COLO829 (cell line): ENCODE measurements at regions not wholly inside any gene's neighbourhood (a gene's known extent, or its start where the extent isn't known, plus 50 kb on each side); places are given as distances from the start of the nearest gene placed in this dataset.

Experiments used
- DNase-seq: peaks from one replicate; pipeline ENCODE4 v3.0.0; 2012; ENCODE audit warnings: low spot score

DNA sequence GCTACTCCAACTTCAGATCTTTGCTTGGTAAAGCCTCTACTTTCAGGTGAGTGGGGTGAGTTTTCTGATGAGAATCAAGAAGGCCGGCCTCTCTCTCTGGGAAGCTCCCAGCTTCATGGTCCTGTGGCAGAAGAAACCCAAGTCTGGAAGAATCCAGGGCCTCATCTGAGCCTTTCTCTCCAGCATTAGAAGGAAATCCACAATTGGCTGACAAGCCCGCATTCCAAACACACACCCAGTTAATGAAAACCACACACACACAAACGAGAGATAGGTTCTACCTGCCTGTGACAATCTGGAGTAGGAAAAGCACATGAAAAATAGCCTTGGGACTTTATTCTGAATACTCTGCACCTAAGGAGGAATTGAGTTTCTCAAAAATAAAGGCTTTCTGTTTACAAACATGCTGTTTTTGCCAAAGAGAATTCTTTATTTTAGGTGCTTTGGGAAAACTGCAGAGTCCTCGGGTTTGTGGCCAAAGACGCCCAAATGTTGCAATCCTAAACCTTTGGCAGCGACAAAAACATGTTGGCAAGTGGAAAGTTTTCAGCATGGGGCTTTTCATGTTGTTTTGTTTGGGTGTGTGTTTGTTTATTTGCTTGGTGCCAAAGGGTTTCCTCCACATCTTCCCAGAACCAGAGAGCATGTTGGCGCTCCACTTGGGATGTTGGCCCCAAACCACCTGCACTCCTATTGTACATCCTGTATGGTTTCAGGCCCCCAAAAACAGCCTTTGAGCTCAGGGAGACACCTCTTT is 216.2 kb downstream of the SETD4 start:
- DNase-seq: no peak

DNA sequence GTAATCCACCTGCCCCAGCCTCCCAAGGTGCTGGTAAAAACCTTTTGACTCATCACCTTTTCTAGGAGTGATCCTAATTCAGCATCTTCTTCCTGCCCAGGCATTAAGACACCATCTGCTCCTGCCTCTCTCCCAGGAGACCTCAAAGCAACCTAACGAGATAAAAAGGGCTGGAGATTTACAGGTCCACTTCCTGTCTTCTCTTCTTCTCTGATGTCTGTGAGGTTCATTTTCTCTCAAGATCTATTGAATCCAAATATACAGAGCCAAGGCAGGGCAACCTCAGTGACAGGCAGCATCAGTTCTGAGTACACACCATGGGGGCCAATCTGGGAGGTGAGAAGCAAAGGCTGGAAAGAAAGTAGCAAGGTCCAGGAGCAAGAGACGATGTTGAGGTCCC is 219.4 kb downstream of the SETD4 start:
- DNase-seq: no peak

DNA sequence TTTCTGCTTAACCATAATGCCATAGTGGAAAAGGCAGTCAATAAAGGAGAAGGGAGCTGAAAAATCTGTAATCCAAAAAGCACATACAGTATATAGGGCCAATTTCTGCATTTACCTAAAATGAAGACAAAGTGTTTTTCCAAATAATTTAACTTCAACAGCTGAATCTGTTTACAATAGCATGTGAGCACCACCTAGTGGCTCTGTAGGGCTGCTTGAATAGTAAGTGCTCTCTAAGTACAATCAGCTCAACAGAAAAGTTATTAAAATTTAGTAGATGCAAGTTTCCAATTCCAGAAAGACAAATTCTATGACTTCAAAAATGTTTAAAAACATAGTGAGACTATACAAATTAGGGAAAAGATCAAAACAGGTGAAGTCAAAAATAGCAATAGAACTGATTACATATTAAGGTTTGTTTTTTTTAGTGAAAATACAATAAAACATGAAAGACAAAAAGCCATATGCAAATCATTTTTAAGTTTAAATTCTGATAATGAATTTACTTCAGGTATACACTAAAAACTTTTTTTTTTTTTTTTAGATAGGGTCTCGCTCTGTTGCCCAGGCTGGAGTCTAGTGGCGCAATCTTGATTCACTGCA is 220.0 kb downstream of the SETD4 start:
- DNase-seq: peak; percentile 49

DNA sequence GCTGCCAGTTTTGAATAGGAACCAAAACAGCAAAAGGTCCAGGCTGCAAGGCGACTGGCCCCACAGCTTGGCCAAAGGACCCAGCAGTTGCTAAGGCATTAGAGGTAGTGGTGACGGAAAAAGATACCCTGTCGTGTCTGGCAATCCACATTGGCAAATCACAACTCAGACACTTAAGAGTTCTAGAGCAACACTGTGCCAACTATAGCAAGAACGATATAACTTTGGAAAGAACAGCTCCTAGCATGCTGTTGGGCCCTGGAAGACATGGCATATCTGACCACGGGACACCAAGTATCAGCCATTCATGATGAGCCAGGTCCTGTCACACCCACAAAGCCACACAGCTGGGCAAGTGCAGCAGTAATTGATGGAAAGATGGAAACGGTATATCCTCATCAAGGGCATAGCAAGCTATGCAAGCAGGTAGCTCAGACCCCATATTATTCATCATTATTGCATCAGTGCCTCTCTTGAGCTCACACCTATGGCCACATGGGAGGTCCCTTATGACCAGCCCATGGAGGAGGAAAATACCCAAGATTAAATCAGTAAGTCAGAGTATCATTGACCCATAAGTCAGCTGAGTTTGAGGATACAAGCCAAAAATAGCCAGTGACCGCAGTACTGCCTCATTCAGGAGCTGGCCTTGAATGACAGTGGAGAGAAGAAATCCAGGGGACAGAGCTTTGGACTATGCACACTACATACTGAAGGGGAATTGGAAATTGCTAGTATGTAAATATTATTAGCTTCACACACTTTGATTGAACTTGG is 221.2 kb downstream of the SETD4 start:
- DNase-seq: no peak

DNA sequence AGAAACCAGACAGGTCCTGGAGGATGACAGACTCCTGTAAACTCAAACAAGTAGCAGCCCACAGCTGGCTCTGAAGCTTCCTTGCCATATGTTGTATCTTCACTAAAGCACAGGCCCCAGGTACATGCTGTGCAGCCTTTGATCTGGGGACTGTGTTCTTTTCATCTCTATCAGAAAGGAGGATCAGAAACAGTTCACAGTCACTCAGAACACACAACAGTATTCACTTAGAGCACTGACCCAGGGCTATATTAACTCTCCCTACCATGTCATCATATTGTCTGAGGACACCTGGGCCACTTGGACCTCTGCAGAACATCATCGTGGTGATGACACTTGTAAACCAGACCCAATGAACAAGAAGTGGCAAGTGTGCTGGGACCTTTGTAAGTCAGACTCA is 222.0 kb downstream of the SETD4 start:
- DNase-seq: no peak

DNA sequence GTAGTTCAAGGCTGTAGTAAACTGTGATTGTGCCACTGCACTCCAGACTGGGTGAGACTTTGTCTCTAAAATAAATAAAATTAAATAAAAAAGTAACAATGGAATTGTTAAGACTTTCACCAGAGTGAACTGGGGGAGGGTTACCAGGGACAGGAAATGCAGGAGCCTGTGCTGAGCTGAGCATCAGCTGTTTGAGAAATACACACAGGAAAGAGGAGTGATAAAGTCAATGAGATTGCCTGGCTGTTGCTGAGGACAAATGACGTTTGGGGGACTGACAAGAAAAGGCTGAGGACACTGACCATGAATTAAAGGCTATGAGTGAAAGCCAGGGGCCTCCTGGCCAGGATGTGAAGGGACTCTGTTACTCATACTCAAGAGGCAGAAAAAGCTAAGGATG is 226.3 kb downstream of the SETD4 start:
- no peak for DNase-seq

DNA sequence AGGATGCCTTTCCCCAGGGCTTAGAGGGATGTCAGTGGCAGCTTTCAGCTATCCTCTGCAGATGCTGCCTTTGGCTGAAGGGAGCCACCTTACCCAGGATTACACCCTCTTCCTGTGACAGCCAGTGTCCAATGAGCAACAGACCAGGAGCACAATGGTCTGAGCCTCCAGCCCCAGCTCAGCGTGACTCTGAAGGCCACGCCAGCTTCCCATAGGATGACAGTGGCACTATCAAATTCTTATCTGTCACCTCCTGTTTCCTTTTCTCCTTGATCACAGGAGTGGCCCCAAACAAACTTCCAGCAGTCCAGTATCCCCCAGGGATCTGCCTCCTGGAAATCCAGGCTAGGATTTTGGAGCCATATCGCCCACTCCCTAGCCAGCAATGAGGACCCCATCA is 226.9 kb downstream of the SETD4 start:
- no peak for DNase-seq

DNA sequence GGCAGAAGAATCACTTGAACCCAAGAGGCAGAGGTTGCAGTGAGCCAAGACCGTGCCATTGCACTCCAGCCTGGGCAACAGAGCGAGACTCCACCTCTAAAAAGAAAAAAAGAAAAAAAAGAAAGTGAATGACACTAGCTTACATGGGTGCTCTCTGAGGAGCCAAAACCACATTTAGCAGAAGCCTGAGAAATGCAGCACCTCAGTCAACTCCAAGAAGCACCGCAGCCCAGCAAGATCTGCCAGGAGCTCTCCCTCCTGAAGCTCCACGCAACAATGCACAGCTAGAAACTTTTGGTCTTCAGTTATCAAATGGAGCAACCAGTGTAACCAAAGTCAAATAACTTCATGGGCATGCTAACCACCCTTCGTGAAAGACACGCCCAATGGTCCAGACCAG is 229.1 kb downstream of the SETD4 start:
- no peak for DNase-seq

DNA sequence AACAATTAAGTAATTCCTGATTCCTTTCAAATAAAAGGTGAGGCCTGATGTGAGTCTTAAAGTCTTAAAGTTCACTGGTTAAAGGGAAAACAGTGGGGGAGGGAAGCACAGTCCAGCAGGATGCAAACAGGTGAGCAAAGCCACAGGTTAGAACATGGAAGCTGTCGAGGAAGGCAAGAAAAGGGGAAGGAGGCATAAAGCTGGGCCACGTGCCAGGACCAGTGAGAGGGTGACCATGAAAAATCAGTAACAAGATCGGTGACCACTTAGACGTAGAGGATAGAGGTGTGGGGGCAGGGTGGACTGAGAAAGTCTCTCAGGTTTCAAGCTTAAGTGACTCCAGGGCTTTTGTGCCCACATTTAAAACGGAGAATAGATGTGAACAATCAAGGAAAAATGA is 231.3 kb downstream of the SETD4 start:
- DNase-seq: no peak

DNA sequence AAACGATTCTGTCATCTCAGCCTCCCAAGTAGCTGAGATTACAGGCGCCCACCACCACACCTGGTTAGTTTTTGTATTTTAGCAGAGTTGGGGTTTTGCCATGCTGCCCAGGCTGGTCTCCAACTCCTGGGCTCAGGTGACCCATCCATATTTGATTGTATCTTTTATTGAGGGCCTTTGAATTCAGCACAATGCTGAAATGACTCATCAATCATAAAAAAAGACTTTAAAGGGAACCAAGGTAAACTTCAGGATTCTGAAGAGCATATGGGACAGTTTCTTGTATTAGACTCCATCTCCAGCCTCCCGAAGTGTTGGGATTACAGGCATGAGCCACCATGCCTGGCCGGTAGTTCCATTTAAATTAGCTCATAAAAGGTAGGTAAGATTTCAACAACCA is 232.2 kb downstream of the SETD4 start:
- no peak for DNase-seq

DNA sequence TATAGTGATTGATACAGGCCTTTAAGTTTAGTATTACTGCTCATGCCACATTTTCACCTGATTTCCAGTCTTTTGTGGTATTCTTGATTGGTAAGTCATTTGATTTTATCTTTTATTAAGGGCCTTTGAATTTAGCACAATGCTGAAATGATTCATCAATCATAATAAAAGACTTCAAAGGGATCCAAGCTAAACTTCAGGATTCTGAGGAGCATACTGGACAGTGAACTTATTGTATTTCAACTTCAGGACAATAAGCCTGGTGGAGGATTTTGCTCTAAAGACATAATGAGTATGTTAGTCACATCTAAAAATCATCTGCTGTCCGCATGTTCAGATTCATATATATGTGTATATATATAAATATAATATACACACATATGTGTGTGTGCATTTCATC is 233.3 kb downstream of the SETD4 start:
- peak; percentile 54 for DNase-seq

DNA sequence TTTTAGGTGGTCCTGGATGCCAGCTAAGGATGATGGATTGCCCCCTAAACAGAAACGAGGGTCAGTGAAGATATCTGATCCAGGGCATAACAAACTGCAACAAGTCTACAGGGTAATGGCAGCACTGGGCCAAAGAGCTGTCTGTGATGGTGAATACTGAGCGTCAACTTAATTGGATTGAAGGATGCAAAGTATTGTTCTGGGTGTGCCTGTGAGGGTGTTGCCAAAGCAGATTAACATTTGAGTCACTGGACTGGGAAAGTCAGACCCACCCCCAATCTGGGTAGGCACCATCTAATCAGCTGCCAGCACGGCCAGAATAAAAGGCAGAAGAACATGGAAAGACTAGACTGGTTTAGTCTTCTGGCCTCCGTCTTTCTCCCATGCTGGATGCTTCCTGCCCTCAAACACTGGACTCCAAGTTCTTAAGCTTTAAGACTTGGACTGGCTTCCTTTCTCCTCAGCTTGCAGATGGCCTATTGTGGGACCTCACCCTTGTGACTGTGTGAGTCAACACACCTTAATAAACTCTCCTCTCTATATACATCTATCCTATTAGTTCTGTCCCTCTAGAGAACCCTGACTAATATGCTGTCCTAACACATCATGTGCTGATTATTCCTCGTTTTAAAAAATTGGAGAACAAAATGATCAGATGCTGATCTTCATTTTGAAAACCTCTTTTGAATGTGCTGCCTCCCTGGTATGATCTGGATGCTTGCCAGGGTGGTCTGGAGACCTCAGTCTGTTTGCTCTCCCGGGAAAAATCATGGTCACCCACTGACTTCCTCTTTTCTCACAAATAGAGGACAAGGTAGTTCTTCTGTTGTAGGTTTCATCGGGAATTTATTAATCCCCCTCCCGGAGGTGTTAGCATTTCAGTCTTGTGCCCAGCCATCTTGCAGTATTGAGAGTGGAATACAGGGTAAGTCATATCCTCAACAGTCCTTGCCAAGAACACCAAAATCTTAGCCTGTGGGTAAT is 234.7 kb downstream of the SETD4 start:
- no peak for DNase-seq

DNA sequence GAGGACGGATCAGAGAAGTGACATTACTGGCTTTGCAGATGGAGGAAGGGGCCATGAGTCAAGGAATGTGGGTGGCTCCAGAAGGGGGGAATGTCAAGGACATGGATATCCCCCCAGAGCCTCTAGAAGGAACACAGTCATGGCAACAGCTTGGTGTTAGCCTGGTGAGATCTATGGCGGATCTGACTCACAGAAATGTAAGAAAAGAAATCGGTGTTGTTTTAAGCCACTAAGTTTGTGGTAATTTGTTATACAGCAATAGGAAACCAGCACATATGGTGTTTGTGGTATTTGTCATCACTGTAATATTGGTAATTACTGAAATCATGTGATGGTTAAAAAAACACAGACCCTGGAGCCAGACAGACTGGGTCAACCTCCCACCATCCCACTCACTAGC is 236.2 kb downstream of the SETD4 start:
- no peak for DNase-seq

DNA sequence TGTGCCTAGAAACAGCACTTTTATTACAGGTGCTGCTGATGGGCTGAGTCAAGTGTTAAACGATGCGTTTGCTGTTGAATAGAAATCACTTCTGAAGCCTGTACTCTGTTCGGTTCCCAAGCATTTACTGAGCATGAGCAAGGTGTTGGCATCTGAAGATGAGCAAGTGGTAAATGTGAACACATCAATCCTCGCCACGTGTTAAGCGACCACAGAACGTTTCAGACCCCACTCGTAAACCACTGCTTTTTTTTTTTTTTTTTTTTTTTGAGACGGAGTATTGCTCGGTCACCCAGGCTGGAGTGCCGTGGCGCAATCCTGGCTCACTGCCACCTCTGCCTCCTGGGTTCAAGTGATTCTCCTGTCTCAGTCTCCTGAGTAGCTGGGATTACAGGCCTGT is 241.2 kb downstream of the SETD4 start:
- no peak for DNase-seq

DNA sequence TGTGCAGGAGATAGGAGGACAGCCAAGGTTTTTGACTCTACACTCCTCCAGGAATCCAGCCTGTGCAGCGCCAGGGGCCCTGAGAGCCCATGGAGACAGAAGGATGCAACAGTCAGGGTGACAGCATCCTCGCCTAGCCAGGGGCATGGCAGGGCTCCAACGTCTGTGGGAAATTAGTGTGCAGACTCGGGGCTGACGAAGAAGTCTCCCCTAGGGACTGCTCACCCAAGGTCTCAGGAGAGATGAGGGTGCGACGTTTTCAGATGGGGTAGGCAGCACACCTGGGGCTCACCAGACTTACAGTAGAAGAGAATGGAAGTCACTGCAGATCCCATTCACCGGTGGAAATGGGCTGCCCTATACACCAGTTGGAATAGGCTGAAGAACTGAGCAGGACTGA is 241.7 kb downstream of the SETD4 start:
- DNase-seq: no peak

DNA sequence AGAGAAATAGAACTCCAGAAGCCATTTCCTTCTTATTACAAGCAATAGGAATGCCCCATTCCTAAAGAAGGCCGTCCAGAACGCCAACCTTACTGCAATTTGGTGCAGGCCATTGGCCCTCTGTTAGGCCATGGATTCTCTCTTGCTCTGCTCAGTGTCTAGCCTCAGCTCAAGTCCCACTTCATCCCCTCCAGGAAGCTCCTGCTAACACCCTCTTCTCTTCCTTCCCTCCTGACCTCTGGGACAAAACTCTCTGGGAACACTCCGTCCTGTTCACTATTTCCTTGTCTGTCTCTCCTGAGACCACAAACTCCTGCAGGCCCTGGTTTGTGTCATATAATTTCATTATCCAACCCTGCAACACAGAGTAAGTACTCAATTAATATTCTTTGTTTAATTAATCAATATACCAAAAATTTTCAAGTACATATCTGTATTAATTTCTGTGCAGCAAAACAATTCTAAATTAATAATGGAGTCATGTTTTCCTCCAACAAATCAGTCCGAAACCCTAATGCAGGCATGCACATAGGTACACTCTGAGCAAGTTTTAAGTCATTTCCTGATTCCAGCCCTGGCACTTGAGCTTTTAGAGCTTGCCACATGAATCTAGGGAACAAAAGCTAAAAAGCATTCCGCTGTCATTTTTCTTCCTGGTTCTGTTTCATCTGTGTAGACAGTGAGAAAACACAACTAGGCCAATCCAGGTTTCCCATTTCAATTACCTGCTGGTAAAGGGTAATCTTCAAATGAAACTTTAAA is 245.3 kb downstream of the SETD4 start:
- DNase-seq: no peak

DNA sequence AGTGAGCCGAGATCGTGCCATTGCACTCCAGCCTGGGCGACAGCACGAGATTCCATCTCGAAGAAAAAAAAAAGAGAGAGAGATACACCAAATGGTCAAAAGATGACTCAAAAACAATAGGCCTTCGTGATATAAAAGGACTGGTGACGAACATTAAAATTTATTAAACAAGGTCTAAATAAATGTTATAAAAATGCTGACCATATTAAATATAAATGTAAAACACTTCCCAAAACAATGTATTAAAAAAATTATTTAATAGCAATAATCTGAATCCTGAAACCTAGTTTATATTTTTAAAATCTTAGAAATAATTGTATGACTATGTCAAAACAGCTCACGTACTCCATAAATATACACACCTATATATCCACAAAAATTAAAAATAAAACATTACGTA is 247.6 kb downstream of the SETD4 start:
- DNase-seq: no peak

DNA sequence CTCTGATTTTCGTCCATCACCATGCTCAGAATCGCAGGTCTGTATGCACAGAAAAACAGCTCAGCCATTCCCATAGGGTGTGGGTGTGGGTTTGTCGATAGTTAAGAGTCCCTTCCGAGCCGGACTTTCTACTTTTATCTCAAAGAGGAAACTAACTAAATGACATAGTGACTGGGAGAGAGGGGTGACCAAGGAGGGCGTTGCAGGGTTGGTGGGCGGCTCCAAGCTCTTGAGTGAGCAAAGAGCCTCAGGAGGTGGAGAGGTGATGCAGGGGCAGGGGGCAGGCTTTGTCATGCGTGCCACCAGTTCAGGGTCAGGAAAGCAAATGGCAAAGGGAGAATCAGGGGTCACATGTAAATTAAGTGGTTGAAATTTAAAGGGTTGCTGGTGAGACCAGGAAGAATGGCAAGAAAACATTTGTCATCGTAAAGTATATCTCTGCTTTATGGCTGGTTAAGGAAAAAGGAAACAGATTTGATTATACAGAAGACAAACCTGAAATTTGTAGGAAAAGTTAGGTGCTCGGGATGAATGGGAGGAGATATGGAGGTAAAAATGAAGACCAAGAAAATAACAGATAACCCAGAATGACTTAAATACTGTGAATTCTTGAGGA is 249.0 kb downstream of the SETD4 start:
- DNase-seq: no peak

DNA sequence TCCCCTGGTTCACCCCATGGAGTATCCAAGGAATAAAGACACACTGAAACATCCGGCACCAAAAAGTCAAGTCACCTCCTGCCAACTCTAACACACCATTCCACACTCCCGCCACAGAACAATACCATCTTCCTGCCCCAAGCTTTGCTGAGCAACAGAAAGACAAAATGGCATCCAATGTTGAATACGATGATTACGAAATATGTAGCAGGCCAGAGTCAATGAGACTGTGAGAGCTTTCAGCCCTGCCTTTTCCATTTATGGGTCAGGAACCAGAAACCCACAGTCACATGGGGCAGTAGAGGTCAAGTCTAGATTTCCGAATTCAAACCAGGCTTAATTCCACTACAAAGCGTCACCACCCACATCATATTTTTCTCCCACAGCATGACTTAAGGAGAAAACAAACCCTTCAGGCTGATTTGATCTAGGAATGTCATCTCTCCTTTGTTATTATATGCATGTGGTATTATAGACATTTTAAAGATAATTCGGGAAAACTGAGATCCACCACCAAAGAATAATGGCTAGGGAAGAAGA is 249.8 kb downstream of the SETD4 start:
- DNase-seq: no peak

DNA sequence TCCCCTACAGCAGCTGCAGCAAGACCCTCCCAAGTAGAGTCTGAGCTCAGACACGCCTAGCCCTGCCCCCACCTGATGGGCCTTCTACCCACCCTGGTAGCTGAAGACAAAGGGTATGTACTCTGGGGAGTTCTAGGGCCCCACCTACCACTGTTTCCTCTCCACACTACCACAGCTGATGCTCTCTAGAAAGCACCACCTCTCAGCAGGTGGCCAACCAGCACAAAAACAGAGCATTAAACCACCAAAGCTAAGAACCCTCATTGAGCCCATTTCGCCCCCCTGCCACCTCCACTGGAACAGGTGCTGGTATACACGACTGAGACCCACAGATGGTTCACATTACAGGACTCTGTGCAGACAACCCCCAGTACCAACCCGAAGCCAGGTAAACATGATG is 258.9 kb downstream of the SETD4 start:
- no peak for DNase-seq
